Transverse colon (tissue), 4 donors: ENCODE measurements at regions not wholly inside any gene's neighbourhood (a gene's known extent, or its start where the extent isn't known, plus 50 kb on each side); places are given as distances from the start of the nearest gene placed in this dataset.

Experiments
- DNase-seq: peaks from one replicate; pipeline ENCODE4 v3.0.0-alpha.2; 2019
- H3K27ac ChIP-seq, 4 donors: fragments of 200-600 bp; sonication (generic); 2 replicates each; pipeline ENCODE4 v1.5.1; 2016 to 2018; ENCODE audit warnings: inconsistent platforms in 4 of 4
- H3K27me3 ChIP-seq: fragments of 200-600 bp; sonication (generic); 2 replicates; pipeline ENCODE4 v1.5.1; 2017; ENCODE audit warnings: inconsistent platforms
- H3K36me3 ChIP-seq, 4 donors: fragments of 200-600 bp; sonication (generic); 2 replicates each; pipeline ENCODE4 v1.5.1; 2017 to 2019; ENCODE audit warnings: inconsistent platforms in 4 of 4
- H3K4me1 ChIP-seq, 4 donors: fragments of 200-600 bp; sonication (generic); 2 replicates each; pipeline ENCODE4 v1.5.1; 2017 to 2020; ENCODE audit warnings: inconsistent platforms in 4 of 4
- H3K4me3 ChIP-seq, 4 donors: fragments of 200-600 bp; sonication (generic); 1 replicate in 1 of 4; 2 replicates in 3 of 4; pipeline versions ENCODE4 v1.5.1 to v1.6.1; 2017 to 2019; ENCODE audit warnings: inconsistent platforms in 4 of 4
- H3K9me3 ChIP-seq, 2 donors: fragments of 200-600 bp; sonication (generic); 2 replicates each; pipeline ENCODE4 v1.5.1; 2017 to 2019; ENCODE audit warnings: inconsistent platforms in 2 of 2
- EP300 ChIP-seq: sonication (generic); formaldehyde crosslinking; IDR thresholded peaks from one replicate; pipeline ENCODE4 v1.6.1; 2017; ENCODE audit warnings: antibody characterized with exemption, low read depth
- POLR2A ChIP-seq: fragments of 450-650 bp; IDR thresholded peaks from one replicate; pipeline ENCODE4 v1.6.1; 2016; ENCODE audit warnings: antibody characterized with exemption, mild to moderate bottlenecking, moderate library complexity
- POLR2AphosphoS5 ChIP-seq, 3 donors: sonication (generic); formaldehyde crosslinking; IDR thresholded peaks; one replicate each; pipeline ENCODE4 v1.6.1; 2016; ENCODE audit warnings: antibody characterized with exemption in 3 of 3
- WGBS, 2 donors: methylation state at CpG; one replicate each; pipeline ENCODE4 v1.1.5; 2018; ENCODE audit warnings: low coverage in 1 of 2; 5-methylcytosine and 5-hydroxymethylcytosine counted together
- in situ Hi-C, 4 donors: fragments of 200-750 bp; cut with MboI; loops; one replicate each; pipeline versions ENCODE4 v1.15.0 to v1.15.1; 2017; ENCODE audit warnings: low sequenced_read_pairs in 3 of 4, low pct_ligation_motif_present in 1 of 4, low pct_unique_long_range_greater_than_20kb in 1 of 4
- intact Hi-C: fragments of 100-400 bp; cut with DNase I; formaldehyde crosslinking; loops from one replicate; pipeline ENCODE4 v1.15.1; 2023; ENCODE audit warnings: low total_unique reads
- TF ChIP-seq, protein P1 (sequence below), 5 experiments: fragments of 200-600 bp in 3 of 5; fragments of 450-650 bp in 2 of 5; sonication (generic) in 3 of 5; IDR thresholded peaks; 1 replicate in 2 of 5; 2 replicates in 3 of 5; pipeline ENCODE4 v1.5.1; 2016 to 2017; ENCODE audit warnings: antibody characterized with exemption in 5 of 5, inconsistent platforms in 3 of 5, mild to moderate bottlenecking in 2 of 5, moderate library complexity in 1 of 5

DNA sequence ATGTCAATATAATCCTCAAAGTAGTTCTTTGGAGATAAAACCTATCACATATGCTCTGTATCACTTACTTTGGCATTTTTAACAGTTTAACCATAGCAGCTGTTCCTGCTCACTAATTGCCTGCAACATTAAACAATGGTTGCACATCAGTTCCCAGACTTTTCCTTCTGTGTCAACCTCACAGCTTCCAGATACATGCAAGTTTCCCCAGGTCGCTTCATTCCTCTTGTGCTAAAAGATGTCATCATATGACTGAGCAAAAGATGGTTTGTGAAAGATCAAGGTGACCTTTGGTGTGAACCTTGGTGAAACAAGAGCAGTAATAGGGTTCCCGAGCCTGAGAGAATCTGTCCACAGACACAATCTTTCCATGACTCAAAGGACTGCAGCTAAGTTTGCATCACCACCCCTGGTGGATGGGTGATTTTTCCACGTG lies 500.4 kb upstream of the PAPPA start:
- Histone ChIP-seq H3K27me3 (no peaks in the 10 kb centered on the region), H3K27ac (peak overlapping the region in 3 of 4 donors; percentile 22 to 27 (median 23)), H3K36me3 (no peaks in the 10 kb centered on the region), H3K9me3 (no peaks in the 10 kb centered on the region), H3K4me1 (no peaks in the 10 kb centered on the region), H3K4me3 (no peak overlapping the region)
- no peak for DNase-seq
- TF ChIP-seq EP300 (no peak), POLR2AphosphoS5 (IDR thresholded peaks at IDR 0.05) (peak in 1 of 3 donors; percentile 11)
- intact Hi-C loops = no loop called here
- 35 to 39% methylated on average over 3 of the region's 3 CpGs for WGBS, 2 donors
- in situ Hi-C loops = no loop called here

DNA sequence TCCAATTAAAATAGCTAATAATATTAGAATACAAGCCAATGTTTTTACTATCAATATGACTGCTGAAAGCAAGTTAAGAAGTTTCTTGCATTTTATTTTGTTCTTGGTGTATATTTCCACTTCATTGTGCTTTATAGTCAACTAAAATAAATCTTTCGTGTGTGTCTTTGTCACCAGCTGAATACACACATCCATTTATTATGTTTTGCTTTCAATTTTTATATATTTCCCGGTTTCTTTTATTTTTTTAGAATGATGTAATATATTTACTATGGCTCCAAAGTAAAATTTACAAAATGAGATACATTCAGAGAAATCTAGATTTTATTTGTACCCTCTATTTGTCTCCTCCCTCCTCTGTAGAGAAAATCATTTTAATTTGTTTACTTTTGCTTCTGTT lies 495.9 kb upstream of the PAPPA start:
- H3K9me3 ChIP-seq = no peaks in the 10 kb centered on the region
- H3K36me3 ChIP-seq = no peaks in the 10 kb centered on the region
- TF ChIP-seq POLR2AphosphoS5 (IDR thresholded peaks at IDR 0.05) = no peak
- no peak for TF ChIP-seq POLR2A
- TF ChIP-seq, protein P1, sequence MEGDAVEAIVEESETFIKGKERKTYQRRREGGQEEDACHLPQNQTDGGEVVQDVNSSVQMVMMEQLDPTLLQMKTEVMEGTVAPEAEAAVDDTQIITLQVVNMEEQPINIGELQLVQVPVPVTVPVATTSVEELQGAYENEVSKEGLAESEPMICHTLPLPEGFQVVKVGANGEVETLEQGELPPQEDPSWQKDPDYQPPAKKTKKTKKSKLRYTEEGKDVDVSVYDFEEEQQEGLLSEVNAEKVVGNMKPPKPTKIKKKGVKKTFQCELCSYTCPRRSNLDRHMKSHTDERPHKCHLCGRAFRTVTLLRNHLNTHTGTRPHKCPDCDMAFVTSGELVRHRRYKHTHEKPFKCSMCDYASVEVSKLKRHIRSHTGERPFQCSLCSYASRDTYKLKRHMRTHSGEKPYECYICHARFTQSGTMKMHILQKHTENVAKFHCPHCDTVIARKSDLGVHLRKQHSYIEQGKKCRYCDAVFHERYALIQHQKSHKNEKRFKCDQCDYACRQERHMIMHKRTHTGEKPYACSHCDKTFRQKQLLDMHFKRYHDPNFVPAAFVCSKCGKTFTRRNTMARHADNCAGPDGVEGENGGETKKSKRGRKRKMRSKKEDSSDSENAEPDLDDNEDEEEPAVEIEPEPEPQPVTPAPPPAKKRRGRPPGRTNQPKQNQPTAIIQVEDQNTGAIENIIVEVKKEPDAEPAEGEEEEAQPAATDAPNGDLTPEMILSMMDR (IDR thresholded peaks at IDR 0.05) = no peak
- no peak for TF ChIP-seq EP300
- H3K27ac ChIP-seq = no peak overlapping the region
- no peak overlapping the region for H3K4me3 ChIP-seq
- intact Hi-C loops (no loop called here), in situ Hi-C loops (no loop called here)
- H3K27me3 ChIP-seq = no peaks in the 10 kb centered on the region
- DNase-seq = no peak
- 43 to 45% methylated on average over 2 of the region's 2 CpGs for WGBS, 2 donors
- no peaks in the 10 kb centered on the region for H3K4me1 ChIP-seq

DNA sequence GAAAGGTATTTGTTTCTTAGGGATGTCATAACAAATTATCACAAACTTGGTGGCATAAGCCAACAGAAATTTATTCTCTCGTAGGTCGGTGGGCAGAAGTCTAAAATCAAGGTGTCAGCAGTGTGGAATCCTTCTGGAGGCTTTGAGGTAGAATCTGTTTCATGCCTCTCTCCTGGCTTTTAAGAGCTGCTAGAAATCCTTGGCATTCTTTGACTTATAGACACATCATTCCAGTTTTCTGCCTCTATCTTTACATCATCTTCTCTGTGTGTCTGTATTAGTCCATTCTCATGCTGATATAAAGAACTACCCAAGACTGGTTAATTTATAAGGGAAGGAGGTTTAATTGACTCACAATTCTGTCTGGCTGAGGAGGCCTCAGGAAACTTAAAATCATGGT lies 488.1 kb upstream of the PAPPA start:
- DNase-seq = no peak
- Histone ChIP-seq H3K4me3 (no peak overlapping the region), H3K4me1 (no peaks in the 10 kb centered on the region), H3K9me3 (no peaks in the 10 kb centered on the region), H3K27ac (no peak overlapping the region), H3K27me3 (no peaks in the 10 kb centered on the region), H3K36me3 (no peaks in the 10 kb centered on the region)
- intact Hi-C loops (no loop called here), in situ Hi-C loops (no loop called here)
- no peak for TF ChIP-seq POLR2AphosphoS5 (IDR thresholded peaks at IDR 0.05)
- no peak for TF ChIP-seq POLR2A
- no peak for TF ChIP-seq EP300
- TF ChIP-seq, protein P1 (IDR thresholded peaks at IDR 0.05) = no peak
- WGBS, 2 donors = 89 to 90% methylated on average over 2 of the region's 2 CpGs

DNA sequence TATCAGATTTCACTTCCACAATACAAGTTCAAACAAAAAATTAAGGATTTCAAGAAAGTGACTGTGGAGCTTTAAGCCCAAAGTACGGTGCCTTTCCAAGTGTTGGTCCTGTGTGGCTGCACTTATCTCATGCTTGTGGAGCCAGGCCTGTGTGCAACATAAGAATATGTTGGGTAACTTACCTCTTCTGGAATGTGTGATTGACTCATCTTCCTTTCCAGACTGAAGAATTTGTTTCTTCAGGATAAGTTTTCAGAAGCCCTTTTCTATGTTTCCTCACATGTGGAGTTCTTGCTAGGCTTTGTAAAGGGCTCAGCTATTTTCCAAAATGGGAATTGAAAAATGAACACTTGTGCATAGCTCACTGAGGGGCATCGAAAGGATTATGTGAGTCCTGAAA lies 485.1 kb upstream of the PAPPA start:
- DNase-seq = no peak
- Histone ChIP-seq H3K4me3 (no peak overlapping the region), H3K36me3 (no peaks in the 10 kb centered on the region), H3K4me1 (no peaks in the 10 kb centered on the region), H3K27me3 (no peaks in the 10 kb centered on the region), H3K9me3 (no peaks in the 10 kb centered on the region), H3K27ac (no peak overlapping the region)
- TF ChIP-seq POLR2A = no peak
- TF ChIP-seq POLR2AphosphoS5 (IDR thresholded peaks at IDR 0.05) = no peak
- TF ChIP-seq EP300 = no peak
- TF ChIP-seq, protein P1 (IDR thresholded peaks at IDR 0.05) = no peak
- intact Hi-C loops (no loop called here), in situ Hi-C loops (no loop called here)
- WGBS, 2 donors = 82 to 86% methylated on average over 1 to 2 of the region's 2 CpGs

DNA sequence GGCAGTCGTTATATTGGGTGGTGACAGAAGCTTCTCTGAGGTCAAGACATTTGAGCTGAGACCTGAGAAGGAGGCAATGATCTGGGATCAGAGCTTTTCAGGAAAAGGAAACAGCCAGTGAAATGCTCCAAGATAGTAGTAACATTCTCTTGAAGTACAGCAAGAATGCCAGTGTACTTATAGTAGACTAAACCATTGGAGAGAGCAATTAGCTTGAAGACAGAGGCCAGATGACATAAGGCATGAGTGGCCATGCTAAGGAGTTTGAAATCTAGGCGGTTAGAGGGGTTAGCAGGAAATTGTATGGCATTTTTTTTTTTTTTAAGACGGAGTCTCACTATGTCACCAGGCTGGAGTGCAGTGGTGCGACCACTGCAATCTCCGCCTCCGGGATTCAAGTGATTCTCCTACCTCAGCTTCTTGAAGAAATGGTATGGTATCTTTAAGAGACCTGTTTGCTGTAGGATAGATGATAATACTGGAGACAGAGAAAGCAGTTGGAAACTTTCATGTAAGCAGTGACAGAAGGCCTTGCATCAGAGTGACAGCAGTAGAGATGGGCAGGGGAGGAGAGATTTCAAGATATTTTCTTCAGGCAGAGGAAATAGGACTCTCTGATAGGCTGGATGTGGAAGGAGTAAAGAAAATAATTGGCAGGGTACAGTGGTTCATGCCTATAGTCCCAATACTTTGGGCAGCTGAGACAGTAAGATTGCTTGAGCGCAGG lies 482.2 kb upstream of the PAPPA start:
- no peak overlapping the region for H3K27ac ChIP-seq
- TF ChIP-seq, protein P1 (IDR thresholded peaks at IDR 0.05) = no peak
- TF ChIP-seq EP300 (no peak), POLR2A (no peak), POLR2AphosphoS5 (IDR thresholded peaks at IDR 0.05) (no peak)
- H3K4me3 ChIP-seq = no peak overlapping the region
- no peaks in the 10 kb centered on the region for H3K9me3 ChIP-seq
- no peaks in the 10 kb centered on the region for H3K27me3 ChIP-seq
- in situ Hi-C loops (no loop called here), intact Hi-C loops (no loop called here)
- 44 to 82% methylated on average over 2 to 7 of the region's 7 CpGs for WGBS, 2 donors
- no peaks in the 10 kb centered on the region for H3K4me1 ChIP-seq
- DNase-seq = no peak
- H3K36me3 ChIP-seq = no peaks in the 10 kb centered on the region
